RWPE1 (cell line): ENCODE measurements at regions not wholly inside any gene's neighbourhood (a gene's known extent, or its start where the extent isn't known, plus 50 kb on each side); places are given as distances from the start of the nearest gene placed in this dataset.
A peak's percentile ranks its signal among the peaks of the same experiment; 100 is the strongest.

Experiments
- CTCF ChIA-PET: fragments of 350-600 bp; sonication (Branson Sonifier 250); formaldehyde crosslinking; extraction: SDS; loops from one replicate; lab custom pipeline; 2021; lab: Yijun Ruan, JAX
- POLR2A ChIA-PET: fragments of 400-600 bp; formaldehyde crosslinking; extraction: SDS; loops from one replicate; lab custom pipeline; 2020; ENCODE audit warnings: antibody characterized with exemption; ENCODE audit not compliant: low non-redundant PET; lab: Yijun Ruan, JAX
- DNase-seq: peaks from one replicate; pipeline ENCODE4 v3.0.0; 2012; ENCODE audit warnings: low spot score
- H3K27ac ChIP-seq: fragments of 450-650 bp; 2 replicates; pipeline ENCODE4 v1.5.1; 2017
- TF ChIP-seq, protein P1 (sequence below): fragments of 450-650 bp; conservative IDR thresholded peaks from 2 replicates; pipeline ENCODE4 v1.5.1; 2017; ENCODE audit warnings: low read depth, mild to moderate bottlenecking

DNA sequence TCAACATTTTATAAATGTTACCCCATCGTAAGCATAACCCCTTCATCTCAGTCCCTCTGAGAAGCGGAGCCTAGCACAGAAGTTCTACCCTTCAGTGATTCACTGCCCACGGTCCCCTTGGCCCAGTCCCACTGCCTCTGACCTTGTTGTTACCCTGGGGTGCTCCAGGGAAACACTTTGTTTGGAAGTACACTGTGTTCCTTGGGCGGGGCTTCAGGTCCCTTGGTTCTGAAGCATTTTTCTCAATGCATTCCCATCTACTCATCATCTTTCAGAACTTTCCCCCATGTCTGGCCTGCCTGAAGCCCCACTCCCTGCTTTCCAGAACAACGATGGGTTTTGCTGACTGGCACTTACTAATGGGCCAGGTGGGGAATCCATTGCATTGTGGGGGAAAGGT is 296.2 kb downstream of the FOXA2 start:
- TF ChIP-seq, protein P1, sequence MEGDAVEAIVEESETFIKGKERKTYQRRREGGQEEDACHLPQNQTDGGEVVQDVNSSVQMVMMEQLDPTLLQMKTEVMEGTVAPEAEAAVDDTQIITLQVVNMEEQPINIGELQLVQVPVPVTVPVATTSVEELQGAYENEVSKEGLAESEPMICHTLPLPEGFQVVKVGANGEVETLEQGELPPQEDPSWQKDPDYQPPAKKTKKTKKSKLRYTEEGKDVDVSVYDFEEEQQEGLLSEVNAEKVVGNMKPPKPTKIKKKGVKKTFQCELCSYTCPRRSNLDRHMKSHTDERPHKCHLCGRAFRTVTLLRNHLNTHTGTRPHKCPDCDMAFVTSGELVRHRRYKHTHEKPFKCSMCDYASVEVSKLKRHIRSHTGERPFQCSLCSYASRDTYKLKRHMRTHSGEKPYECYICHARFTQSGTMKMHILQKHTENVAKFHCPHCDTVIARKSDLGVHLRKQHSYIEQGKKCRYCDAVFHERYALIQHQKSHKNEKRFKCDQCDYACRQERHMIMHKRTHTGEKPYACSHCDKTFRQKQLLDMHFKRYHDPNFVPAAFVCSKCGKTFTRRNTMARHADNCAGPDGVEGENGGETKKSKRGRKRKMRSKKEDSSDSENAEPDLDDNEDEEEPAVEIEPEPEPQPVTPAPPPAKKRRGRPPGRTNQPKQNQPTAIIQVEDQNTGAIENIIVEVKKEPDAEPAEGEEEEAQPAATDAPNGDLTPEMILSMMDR: no peak
- no peak for DNase-seq
- ChIA-PET POLR2A (no interaction called here), CTCF (interaction anchor here (0.9 kb wide), 1 partner anchor 603 kb away, joined by 4 read pairs; no protein-coding TSS in a partner anchor)
- peak overlapping the region; percentile 40 for H3K27ac ChIP-seq

DNA sequence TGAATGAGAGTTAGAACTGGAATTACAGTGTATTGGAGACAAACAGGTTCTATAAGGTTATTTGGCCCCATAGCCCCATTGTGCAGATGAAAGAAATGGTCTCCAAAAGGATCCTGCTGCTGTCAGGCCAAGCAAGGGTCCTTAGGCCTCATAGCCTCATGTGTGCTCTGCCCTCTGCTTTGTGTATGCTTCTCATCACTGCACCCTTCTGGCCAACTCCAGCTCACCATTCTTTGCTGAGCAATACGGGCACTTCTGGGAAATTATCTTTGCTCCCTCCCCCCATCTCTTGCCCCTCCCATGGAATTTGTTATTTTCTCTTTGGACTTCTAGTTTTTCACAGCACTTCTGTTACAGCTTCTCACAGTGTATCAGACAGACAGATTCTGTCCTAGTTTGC is 298.8 kb downstream of the FOXA2 start:
- H3K27ac ChIP-seq: no peak overlapping the region
- ChIA-PET CTCF (no interaction called here), POLR2A (no interaction called here)
- DNase-seq: no peak
- TF ChIP-seq, protein P1: no peak

DNA sequence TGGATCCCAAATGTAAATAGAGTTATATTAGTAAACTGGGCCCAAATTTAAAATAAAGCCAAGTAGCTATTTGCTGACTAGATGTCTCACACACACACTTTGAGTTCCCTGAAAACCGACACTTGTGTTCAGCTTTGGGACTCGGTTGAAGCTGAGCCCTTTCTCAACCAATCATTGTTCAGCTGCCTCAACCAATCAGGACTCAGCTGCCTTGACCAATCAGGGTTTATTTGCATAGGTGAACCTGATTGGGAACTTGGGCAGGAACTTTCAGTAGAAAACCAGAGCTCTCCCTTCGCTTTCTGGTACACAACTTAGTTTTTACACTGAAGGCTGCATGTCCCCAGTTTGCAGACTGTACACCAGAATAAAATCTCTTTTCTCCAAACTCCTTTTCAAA is 301.7 kb downstream of the FOXA2 start:
- H3K27ac ChIP-seq: no peak overlapping the region
- CTCF ChIA-PET: interaction anchor here (0.7 kb wide), 1 partner anchor 1418 kb away, joined by 3 read pairs; no protein-coding TSS in a partner anchor
- TF ChIP-seq, protein P1: no peak
- POLR2A ChIA-PET: no interaction called here
- no peak for DNase-seq

DNA sequence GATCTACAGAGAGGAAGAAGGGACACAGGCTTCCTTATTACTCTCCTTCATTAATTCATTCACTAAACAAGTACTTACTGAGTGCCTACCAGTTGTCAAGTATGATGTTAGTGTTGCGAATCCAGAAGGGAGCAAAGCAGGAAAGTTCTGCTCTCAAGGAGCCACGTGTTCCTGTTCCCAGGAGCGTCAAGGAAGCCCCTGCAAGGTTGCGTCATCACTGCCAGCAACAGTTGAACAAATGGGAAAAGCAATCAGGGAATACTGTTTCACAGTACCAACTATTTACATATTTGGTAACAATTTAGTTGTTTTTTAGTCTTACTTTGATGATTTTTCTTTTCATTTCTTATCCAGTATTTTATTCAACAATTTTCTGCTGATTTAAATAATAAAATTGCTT is 310.0 kb downstream of the FOXA2 start:
- DNase-seq: no peak
- ChIA-PET CTCF (no interaction called here), POLR2A (no interaction called here)
- no peak overlapping the region for H3K27ac ChIP-seq
- TF ChIP-seq, protein P1: no peak

DNA sequence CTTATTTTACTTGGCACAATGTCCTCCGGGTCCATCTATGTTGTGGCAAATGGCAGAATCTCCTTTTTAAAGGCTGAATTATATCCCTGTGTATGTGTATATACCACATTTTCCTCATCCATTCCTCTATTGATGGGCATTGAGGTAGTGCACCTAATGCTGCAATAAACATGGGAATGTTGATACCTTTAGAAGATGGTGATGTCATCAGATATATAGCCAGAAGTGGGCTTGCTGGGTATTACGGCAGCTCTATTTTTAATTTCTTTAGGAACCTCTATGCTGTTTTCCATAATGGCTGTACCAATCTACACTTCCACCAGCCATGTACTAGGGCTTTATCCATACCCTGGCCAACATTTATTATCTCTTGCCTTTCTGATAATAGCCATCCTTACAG is 315.7 kb downstream of the FOXA2 start:
- DNase-seq: no peak
- POLR2A ChIA-PET: no interaction called here
- TF ChIP-seq, protein P1: no peak
- no peak overlapping the region for H3K27ac ChIP-seq
- CTCF ChIA-PET: interaction anchor here (0.7 to 0.8 kb wide), 2 partner anchors 46 to 615 kb away, joined by 3 to 4 read pairs; no protein-coding TSS in a partner anchor

DNA sequence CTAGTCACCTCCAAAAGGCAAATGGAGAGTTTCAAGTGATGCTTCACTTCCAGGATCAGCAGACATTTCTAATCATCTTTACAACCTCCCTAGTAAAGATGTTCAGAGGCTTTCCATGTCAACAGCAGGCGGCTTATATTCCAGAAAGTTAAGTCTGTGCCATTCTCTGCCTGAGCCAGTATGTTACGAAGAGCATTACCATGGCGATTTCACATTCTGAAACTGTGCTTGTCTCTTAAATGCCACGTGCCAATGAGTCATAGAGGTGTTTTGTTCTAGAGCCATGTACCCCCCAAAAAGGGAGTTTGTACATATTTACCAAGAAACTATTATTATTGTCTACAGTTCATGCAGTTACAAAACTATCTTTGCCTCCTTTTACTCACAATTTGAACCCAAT is 319.5 kb downstream of the FOXA2 start:
- H3K27ac ChIP-seq: no peak overlapping the region
- no peak for DNase-seq
- ChIA-PET CTCF (no interaction called here), POLR2A (no interaction called here)
- TF ChIP-seq, protein P1: no peak
